WTC11 (cell line): ENCODE measurements at regions not wholly inside any gene's neighbourhood (a gene's known extent, or its start where the extent isn't known, plus 50 kb on each side); places are given as distances from the start of the nearest gene placed in this dataset.

Source experiments
- ATAC-seq: fragments of 200-7000 bp; cut with Tn5 transposase; 2 replicates; pipeline ENCODE4 v1.10.0; 2021; ENCODE audit warnings: mild to moderate bottlenecking, moderate library complexity
- CTCF ChIA-PET: fragments of 300-600 bp; sonication (Branson Sonifier 250); formaldehyde crosslinking; loops from one replicate; lab custom pipeline; 2021; ENCODE audit warnings: antibody characterized with exemption; lab: Charles Lee
- POLR2A ChIA-PET: fragments of 350-600 bp; sonication (Branson Sonifier 250); formaldehyde crosslinking; loops from one replicate; lab custom pipeline; 2021; ENCODE audit warnings: antibody characterized with exemption; lab: Charles Lee
- DNase-seq: peaks from one replicate; pipeline ENCODE4 v3.0.0; 2021; ENCODE audit warnings: low spot score
- H3K27ac Mint-ChIP-seq: 2 replicates; pipeline ENCODE4 v1.8.0; 2021; ENCODE audit warnings: mixed read lengths
- H3K27me3 Mint-ChIP-seq: 2 replicates; pipeline ENCODE4 v1.8.0; 2021; ENCODE audit warnings: low read depth, mild to moderate bottlenecking, moderate library complexity, mixed read lengths
- H3K36me3 Mint-ChIP-seq: 2 replicates; pipeline ENCODE4 v1.8.0; 2021; ENCODE audit warnings: mixed read lengths
- H3K4me1 Mint-ChIP-seq: 2 replicates; pipeline ENCODE4 v1.8.0; 2022; ENCODE audit warnings: mixed read lengths
- H3K4me3 Mint-ChIP-seq: 2 replicates; pipeline ENCODE4 v1.8.0; 2021; ENCODE audit warnings: mild to moderate bottlenecking, moderate library complexity, mixed read lengths
- H3K9me3 Mint-ChIP-seq: 2 replicates; pipeline ENCODE4 v1.8.0; 2021; ENCODE audit warnings: mixed read lengths
- CREB1 ChIP-seq: sonication (generic); formaldehyde crosslinking; IDR thresholded peaks from 2 replicates; pipeline ENCODE4 v1.8.0; 2023; ENCODE audit warnings: mild to moderate bottlenecking, missing genetic modification reagents
- ELF4 ChIP-seq: sonication (generic); formaldehyde crosslinking; IDR thresholded peaks from 2 replicates; pipeline ENCODE4 v1.8.1; 2022; ENCODE audit warnings: low read depth, mild to moderate bottlenecking, moderate library complexity, missing genetic modification reagents
- FOXK1 ChIP-seq: sonication (generic); formaldehyde crosslinking; IDR thresholded peaks from 2 replicates; pipeline ENCODE4 v1.8.0; 2022; ENCODE audit warnings: mild to moderate bottlenecking, moderate library complexity, missing genetic modification reagents
- GTF2I ChIP-seq: fragments of 250-450 bp; sonication (Bioruptor Pico); conservative IDR thresholded peaks from 2 replicates; pipeline ENCODE4 v1.4.0; 2021; ENCODE audit warnings: mild to moderate bottlenecking
- JUN ChIP-seq: sonication (generic); formaldehyde crosslinking; IDR thresholded peaks from 2 replicates; pipeline ENCODE4 v1.8.0; 2023; ENCODE audit warnings: mild to moderate bottlenecking, missing genetic modification reagents
- KAT7 ChIP-seq: sonication (generic); formaldehyde crosslinking; IDR thresholded peaks from 2 replicates; pipeline ENCODE4 v1.8.1; 2023; ENCODE audit warnings: missing genetic modification reagents, mild to moderate bottlenecking, borderline replicate concordance
- MYBL2 ChIP-seq: sonication (generic); formaldehyde crosslinking; IDR thresholded peaks from 2 replicates; pipeline ENCODE4 v1.8.1; 2023; ENCODE audit warnings: mild to moderate bottlenecking, moderate library complexity, missing genetic modification reagents
- NR1H2 ChIP-seq: sonication (generic); formaldehyde crosslinking; IDR thresholded peaks from 2 replicates; pipeline ENCODE4 v1.9.0; 2021; ENCODE audit warnings: mild to moderate bottlenecking, moderate library complexity, missing genetic modification reagents
- PRRX2 ChIP-seq: fragments of 250-450 bp; sonication (Bioruptor Pico); IDR thresholded peaks from 2 replicates; pipeline ENCODE4 v1.8.0; 2021; ENCODE audit warnings: mild to moderate bottlenecking
- ZNF219 ChIP-seq: sonication (generic); formaldehyde crosslinking; IDR thresholded peaks from 2 replicates; pipeline ENCODE4 v1.8.0; 2023; ENCODE audit warnings: missing genetic modification reagents, mild to moderate bottlenecking, borderline replicate concordance
- ZNF263 ChIP-seq: sonication (generic); formaldehyde crosslinking; IDR thresholded peaks from 2 replicates; pipeline ENCODE4 v1.8.1; 2022; ENCODE audit warnings: low read depth, mild to moderate bottlenecking, moderate library complexity, missing genetic modification reagents
- ZNF671 ChIP-seq: fragments of 250-450 bp; sonication (Bioruptor Pico); IDR thresholded peaks from 2 replicates; pipeline ENCODE4 v1.8.0; 2021; ENCODE audit warnings: mild to moderate bottlenecking
- TF ChIP-seq, protein P1 (sequence below): sonication (generic); formaldehyde crosslinking; conservative IDR thresholded peaks from 2 replicates; pipeline ENCODE4 v1.8.1; 2023; ENCODE audit warnings: mild to moderate bottlenecking, low read depth, missing genetic modification reagents, moderate library complexity
- TF ChIP-seq, protein P2 (sequence below): fragments of 250-450 bp; sonication (Bioruptor Pico); conservative IDR thresholded peaks from 2 replicates; pipeline ENCODE4 v1.9.0; 2021; ENCODE audit warnings: mild to moderate bottlenecking
- TF ChIP-seq, protein P3 (sequence below): sonication (generic); formaldehyde crosslinking; IDR thresholded peaks from 2 replicates; pipeline ENCODE4 v1.8.1; 2022; ENCODE audit warnings: missing genetic modification reagents, borderline replicate concordance
- TF ChIP-seq, protein P4 (sequence below): sonication (generic); formaldehyde crosslinking; IDR thresholded peaks from 2 replicates; pipeline ENCODE4 v1.8.0; 2023; ENCODE audit warnings: mild to moderate bottlenecking, missing genetic modification reagents
- TF ChIP-seq, protein P5 (sequence below): sonication (generic); formaldehyde crosslinking; IDR thresholded peaks from 2 replicates; pipeline ENCODE4 v1.8.1; 2022; ENCODE audit warnings: mild to moderate bottlenecking, missing genetic modification reagents, moderate library complexity, borderline replicate concordance
- TF ChIP-seq, protein P6 (sequence below): sonication (generic); formaldehyde crosslinking; IDR thresholded peaks from 2 replicates; pipeline ENCODE4 v1.8.0; 2022; ENCODE audit warnings: mild to moderate bottlenecking, missing genetic modification reagents
- TF ChIP-seq, protein P7 (sequence below): fragments of 250-450 bp; sonication (Bioruptor Pico); IDR thresholded peaks from 2 replicates; pipeline ENCODE4 v1.8.0; 2021; ENCODE audit warnings: mild to moderate bottlenecking

DNA sequence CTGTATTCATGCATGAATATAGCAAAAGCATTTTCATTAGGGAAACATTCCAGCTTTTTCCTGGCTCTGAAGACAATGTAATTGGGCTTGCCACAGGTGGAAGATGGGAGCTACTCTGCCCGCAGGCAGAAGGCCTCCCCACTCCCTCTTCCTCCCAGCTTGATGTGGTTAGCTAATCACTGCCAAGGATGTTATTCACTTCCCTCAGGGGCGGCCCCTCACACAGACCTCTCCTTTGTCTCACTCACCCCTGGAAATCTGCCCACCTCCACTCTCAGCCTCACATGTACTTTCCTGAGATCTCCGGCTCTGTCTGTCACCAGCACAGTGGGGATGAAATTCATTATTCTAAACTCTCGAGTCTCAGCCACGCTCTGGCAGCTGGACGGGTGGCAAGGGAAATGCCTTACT lies 100.7 kb downstream of the ANKRD60 start:
- no peak for DNase-seq
- no peak overlapping the region for H3K4me3 Mint-ChIP-seq
- CTCF ChIA-PET: interaction anchor here (1.3 kb wide), 1 partner anchor 11 kb away, joined by 3 read pairs; no protein-coding TSS in a partner anchor
- TF ChIP-seq KAT7 (CRISPR knock-in tag) (no peak), NR1H2 (CRISPR knock-in tag) (no peak), JUN (CRISPR knock-in tag) (no peak), FOXK1 (CRISPR knock-in tag) (no peak), ZNF219 (CRISPR knock-in tag) (no peak), GTF2I (CRISPR knock-in tag) (no peak), MYBL2 (CRISPR knock-in tag) (no peak), ZNF671 (CRISPR knock-in tag) (no peak), PRRX2 (CRISPR knock-in tag) (no peak), CREB1 (CRISPR knock-in tag) (no peak), ELF4 (no peak), ZNF263 (CRISPR knock-in tag) (no peak)
- TF ChIP-seq, protein P1, sequence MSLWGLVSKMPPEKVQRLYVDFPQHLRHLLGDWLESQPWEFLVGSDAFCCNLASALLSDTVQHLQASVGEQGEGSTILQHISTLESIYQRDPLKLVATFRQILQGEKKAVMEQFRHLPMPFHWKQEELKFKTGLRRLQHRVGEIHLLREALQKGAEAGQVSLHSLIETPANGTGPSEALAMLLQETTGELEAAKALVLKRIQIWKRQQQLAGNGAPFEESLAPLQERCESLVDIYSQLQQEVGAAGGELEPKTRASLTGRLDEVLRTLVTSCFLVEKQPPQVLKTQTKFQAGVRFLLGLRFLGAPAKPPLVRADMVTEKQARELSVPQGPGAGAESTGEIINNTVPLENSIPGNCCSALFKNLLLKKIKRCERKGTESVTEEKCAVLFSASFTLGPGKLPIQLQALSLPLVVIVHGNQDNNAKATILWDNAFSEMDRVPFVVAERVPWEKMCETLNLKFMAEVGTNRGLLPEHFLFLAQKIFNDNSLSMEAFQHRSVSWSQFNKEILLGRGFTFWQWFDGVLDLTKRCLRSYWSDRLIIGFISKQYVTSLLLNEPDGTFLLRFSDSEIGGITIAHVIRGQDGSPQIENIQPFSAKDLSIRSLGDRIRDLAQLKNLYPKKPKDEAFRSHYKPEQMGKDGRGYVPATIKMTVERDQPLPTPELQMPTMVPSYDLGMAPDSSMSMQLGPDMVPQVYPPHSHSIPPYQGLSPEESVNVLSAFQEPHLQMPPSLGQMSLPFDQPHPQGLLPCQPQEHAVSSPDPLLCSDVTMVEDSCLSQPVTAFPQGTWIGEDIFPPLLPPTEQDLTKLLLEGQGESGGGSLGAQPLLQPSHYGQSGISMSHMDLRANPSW (CRISPR knock-in tag): no peak
- TF ChIP-seq, protein P2, sequence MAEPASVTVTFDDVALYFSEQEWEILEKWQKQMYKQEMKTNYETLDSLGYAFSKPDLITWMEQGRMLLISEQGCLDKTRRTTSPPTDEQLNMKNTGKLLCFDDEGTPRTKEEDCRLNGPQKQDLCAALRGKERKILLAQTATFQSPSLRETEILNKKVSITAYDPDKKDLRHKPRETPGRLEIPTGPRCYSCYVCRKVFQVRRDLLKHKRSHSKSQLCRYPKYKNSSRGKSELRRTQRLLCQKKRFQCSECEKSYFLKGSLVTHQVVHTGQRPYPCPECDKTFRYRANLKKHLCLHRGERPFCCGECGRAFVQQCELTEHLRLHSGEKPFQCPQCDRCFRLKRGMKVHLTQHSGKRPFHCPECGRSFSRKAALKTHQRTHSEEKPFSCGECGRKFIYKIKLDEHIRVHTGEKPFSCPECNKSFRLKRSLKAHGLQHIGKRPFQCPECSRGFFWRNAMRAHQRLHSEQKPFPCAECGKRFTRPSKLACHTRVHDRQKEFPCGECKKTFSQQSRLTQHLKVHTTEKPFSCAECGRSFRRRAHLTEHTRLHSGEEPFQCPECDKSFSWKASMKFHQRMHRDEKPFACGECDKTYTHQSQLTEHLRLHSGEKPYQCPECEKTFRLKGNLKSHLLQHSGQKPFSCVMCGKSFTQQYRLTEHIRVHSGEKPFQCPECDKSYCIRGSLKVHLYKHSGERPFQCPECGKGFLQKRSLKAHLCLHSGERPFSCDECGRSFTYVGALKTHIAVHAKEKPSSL (CRISPR knock-in tag): no peak
- TF ChIP-seq, protein P3, sequence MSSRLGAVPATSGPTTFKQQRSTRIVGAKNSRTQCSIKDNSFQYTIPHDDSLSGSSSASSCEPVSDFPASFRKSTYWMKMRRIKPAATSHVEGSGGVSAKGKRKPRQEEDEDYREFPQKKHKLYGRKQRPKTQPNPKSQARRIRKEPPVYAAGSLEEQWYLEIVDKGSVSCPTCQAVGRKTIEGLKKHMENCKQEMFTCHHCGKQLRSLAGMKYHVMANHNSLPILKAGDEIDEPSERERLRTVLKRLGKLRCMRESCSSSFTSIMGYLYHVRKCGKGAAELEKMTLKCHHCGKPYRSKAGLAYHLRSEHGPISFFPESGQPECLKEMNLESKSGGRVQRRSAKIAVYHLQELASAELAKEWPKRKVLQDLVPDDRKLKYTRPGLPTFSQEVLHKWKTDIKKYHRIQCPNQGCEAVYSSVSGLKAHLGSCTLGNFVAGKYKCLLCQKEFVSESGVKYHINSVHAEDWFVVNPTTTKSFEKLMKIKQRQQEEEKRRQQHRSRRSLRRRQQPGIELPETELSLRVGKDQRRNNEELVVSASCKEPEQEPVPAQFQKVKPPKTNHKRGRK: no peak
- TF ChIP-seq, protein P4, sequence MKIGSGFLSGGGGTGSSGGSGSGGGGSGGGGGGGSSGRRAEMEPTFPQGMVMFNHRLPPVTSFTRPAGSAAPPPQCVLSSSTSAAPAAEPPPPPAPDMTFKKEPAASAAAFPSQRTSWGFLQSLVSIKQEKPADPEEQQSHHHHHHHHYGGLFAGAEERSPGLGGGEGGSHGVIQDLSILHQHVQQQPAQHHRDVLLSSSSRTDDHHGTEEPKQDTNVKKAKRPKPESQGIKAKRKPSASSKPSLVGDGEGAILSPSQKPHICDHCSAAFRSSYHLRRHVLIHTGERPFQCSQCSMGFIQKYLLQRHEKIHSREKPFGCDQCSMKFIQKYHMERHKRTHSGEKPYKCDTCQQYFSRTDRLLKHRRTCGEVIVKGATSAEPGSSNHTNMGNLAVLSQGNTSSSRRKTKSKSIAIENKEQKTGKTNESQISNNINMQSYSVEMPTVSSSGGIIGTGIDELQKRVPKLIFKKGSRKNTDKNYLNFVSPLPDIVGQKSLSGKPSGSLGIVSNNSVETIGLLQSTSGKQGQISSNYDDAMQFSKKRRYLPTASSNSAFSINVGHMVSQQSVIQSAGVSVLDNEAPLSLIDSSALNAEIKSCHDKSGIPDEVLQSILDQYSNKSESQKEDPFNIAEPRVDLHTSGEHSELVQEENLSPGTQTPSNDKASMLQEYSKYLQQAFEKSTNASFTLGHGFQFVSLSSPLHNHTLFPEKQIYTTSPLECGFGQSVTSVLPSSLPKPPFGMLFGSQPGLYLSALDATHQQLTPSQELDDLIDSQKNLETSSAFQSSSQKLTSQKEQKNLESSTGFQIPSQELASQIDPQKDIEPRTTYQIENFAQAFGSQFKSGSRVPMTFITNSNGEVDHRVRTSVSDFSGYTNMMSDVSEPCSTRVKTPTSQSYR (CRISPR knock-in tag): no peak
- TF ChIP-seq, protein P5, sequence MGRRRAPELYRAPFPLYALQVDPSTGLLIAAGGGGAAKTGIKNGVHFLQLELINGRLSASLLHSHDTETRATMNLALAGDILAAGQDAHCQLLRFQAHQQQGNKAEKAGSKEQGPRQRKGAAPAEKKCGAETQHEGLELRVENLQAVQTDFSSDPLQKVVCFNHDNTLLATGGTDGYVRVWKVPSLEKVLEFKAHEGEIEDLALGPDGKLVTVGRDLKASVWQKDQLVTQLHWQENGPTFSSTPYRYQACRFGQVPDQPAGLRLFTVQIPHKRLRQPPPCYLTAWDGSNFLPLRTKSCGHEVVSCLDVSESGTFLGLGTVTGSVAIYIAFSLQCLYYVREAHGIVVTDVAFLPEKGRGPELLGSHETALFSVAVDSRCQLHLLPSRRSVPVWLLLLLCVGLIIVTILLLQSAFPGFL (CRISPR knock-in tag): no peak
- TF ChIP-seq, protein P6, sequence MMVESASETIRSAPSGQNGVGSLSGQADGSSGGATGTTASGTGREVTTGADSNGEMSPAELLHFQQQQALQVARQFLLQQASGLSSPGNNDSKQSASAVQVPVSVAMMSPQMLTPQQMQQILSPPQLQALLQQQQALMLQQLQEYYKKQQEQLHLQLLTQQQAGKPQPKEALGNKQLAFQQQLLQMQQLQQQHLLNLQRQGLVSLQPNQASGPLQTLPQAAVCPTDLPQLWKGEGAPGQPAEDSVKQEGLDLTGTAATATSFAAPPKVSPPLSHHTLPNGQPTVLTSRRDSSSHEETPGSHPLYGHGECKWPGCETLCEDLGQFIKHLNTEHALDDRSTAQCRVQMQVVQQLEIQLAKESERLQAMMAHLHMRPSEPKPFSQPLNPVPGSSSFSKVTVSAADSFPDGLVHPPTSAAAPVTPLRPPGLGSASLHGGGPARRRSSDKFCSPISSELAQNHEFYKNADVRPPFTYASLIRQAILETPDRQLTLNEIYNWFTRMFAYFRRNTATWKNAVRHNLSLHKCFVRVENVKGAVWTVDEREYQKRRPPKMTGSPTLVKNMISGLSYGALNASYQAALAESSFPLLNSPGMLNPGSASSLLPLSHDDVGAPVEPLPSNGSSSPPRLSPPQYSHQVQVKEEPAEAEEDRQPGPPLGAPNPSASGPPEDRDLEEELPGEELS (CRISPR knock-in tag): no peak
- TF ChIP-seq, protein P7, sequence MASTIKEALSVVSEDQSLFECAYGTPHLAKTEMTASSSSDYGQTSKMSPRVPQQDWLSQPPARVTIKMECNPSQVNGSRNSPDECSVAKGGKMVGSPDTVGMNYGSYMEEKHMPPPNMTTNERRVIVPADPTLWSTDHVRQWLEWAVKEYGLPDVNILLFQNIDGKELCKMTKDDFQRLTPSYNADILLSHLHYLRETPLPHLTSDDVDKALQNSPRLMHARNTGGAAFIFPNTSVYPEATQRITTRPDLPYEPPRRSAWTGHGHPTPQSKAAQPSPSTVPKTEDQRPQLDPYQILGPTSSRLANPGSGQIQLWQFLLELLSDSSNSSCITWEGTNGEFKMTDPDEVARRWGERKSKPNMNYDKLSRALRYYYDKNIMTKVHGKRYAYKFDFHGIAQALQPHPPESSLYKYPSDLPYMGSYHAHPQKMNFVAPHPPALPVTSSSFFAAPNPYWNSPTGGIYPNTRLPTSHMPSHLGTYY (CRISPR knock-in tag): no peak
- TF ChIP-seq, all 79 proteins: peak for 0
- POLR2A ChIA-PET: no interaction called here
- Mint-ChIP-seq H3K9me3 (peaks cover 17% of the 10 kb centered on the region), H3K27ac (no peak overlapping the region), H3K4me1 (peaks cover 25% of the 10 kb centered on the region), H3K36me3 (no peaks in the 10 kb centered on the region), H3K27me3 (peaks cover 2% of the 10 kb centered on the region; the same call in 1 of the 2 replicates)
- ATAC-seq: no peak
